Transverse colon (tissue), 3 donors: ENCODE measurements at regions not wholly inside any gene's neighbourhood (a gene's known extent, or its start where the extent isn't known, plus 50 kb on each side); places are given as distances from the start of the nearest gene placed in this dataset.

ENCODE experiments used
- CTCF ChIP-seq, 5 experiments: fragments of 200-600 bp in 3 of 5; fragments of 450-650 bp in 2 of 5; sonication (generic) in 3 of 5; IDR thresholded peaks; 1 replicate in 2 of 5; 2 replicates in 3 of 5; pipeline ENCODE4 v1.5.1; 2016 to 2017; ENCODE audit warnings: antibody characterized with exemption in 5 of 5, inconsistent platforms in 3 of 5, mild to moderate bottlenecking in 2 of 5, moderate library complexity in 1 of 5
- EP300 ChIP-seq: sonication (generic); formaldehyde crosslinking; IDR thresholded peaks from one replicate; pipeline ENCODE4 v1.6.1; 2017; ENCODE audit warnings: antibody characterized with exemption, low read depth

DNA sequence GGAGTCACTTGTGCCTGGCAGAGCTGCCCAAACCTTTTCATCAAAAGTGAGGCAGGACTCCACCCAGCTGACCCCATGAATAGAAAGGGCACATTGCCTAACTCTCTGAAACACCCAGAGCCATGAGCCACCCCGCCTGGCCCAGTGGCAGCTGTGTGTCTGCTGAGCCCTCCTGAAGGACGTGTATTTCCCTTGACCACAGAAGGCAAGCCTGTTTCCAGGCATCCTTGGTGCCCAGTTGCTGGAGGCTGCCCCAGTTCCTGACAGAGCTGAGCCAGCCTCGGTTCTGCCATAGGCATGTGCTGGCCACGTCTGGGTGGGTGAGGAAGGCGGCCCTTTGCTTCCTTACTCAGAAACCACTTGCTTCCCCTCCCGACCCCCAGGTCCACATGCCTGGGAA lies 124.7 kb upstream of the GLI2 start:
- TF ChIP-seq EP300, result no peak
- TF ChIP-seq CTCF (IDR thresholded peaks at IDR 0.05), result no peak
